ENCODE measurements at regions not wholly inside any gene's neighbourhood (a gene's known extent, or its start where the extent isn't known, plus 50 kb on each side); places are given as distances from the start of the nearest gene placed in this dataset.

- Histone ChIP-seq H3K4me3 (no peak overlapping the region), H3K27me3 (no peaks in the 10 kb centered on the region), H3K27ac (no peak overlapping the region), H3K4me1 (ENCODE audit: insufficient read depth) (no peaks in the 10 kb centered on the region), H3K36me3 (no peaks in the 10 kb centered on the region), H3K9me3 (no peaks in the 10 kb centered on the region)
- intact Hi-C loops (cut with DNase I): no loop called here
- WGBS, 3 donors: 50 to 62% (median 58%) methylated on average over 6 of the region's 6 CpGs
- TF ChIP-seq CTCF (IDR thresholded peaks at IDR 0.05) (no peak), POLR2A (IDR thresholded peaks at IDR 0.05) (no peak), EP300 (IDR thresholded peaks at IDR 0.05) (no peak)
- no peak for DNase-seq
These were observed 402.9 kb downstream of the PTPRU start for GRCh38 chr1:29639156-29639736.

- H3K27me3 ChIP-seq: no peaks in the 10 kb centered on the region
- no peaks in the 10 kb centered on the region for H3K4me1 ChIP-seq (ENCODE audit: insufficient read depth)
- WGBS, 3 donors: 84 to 94% (median 86%) methylated on average over 2 of the region's 2 CpGs
- H3K27ac ChIP-seq: no peak overlapping the region
- H3K9me3 ChIP-seq: no peaks in the 10 kb centered on the region
- TF ChIP-seq EP300 (IDR thresholded peaks at IDR 0.05): no peak
- TF ChIP-seq POLR2A (IDR thresholded peaks at IDR 0.05): no peak
- TF ChIP-seq CTCF (IDR thresholded peaks at IDR 0.05): no peak
- intact Hi-C loops (cut with DNase I): no loop called here
- H3K36me3 ChIP-seq: no peaks in the 10 kb centered on the region
- H3K4me3 ChIP-seq: no peak overlapping the region
- DNase-seq: no peak
These were observed 402.0 kb downstream of the PTPRU start for GRCh38 chr1:29638281-29638680.

GRCh38 chr1:29636936-29637335 lies 400.6 kb downstream of the PTPRU start:
- Histone ChIP-seq H3K27ac (no peak overlapping the region), H3K27me3 (no peaks in the 10 kb centered on the region), H3K4me1 (ENCODE audit: insufficient read depth) (no peaks in the 10 kb centered on the region), H3K36me3 (no peaks in the 10 kb centered on the region), H3K9me3 (no peaks in the 10 kb centered on the region), H3K4me3 (no peak overlapping the region)
- intact Hi-C loops (cut with DNase I): no loop called here
- no peak for DNase-seq
- TF ChIP-seq EP300 (IDR thresholded peaks at IDR 0.05) (no peak), CTCF (IDR thresholded peaks at IDR 0.05) (no peak), POLR2A (IDR thresholded peaks at IDR 0.05) (no peak)

- 82 to 93% (median 88%) methylated on average over 10 of the region's 10 CpGs for WGBS, 3 donors
- Histone ChIP-seq H3K4me1 (ENCODE audit: insufficient read depth) (no peaks in the 10 kb centered on the region), H3K36me3 (no peaks in the 10 kb centered on the region), H3K27me3 (no peaks in the 10 kb centered on the region), H3K9me3 (no peaks in the 10 kb centered on the region), H3K27ac (no peak overlapping the region), H3K4me3 (no peak overlapping the region)
- intact Hi-C loops (cut with DNase I): no loop called here
- no peak for DNase-seq
- TF ChIP-seq POLR2A (IDR thresholded peaks at IDR 0.05) (no peak), EP300 (IDR thresholded peaks at IDR 0.05) (no peak), CTCF (IDR thresholded peaks at IDR 0.05) (no peak)
These were observed 399.4 kb downstream of the PTPRU start for GRCh38 chr1:29635501-29636263.

Data from ovary (tissue), 7 donors.